GM12874 (cell line): ENCODE measurements at regions not wholly inside any gene's neighbourhood (a gene's known extent, or its start where the extent isn't known, plus 50 kb on each side); places are given as distances from the start of the nearest gene placed in this dataset.

Experiments used
- TF ChIP-seq, protein P1 (sequence below): IDR thresholded peaks from 2 replicates; pipeline ENCODE4 v1.5.1; 2011; ENCODE audit warnings: low read depth, mild to moderate bottlenecking, control low read depth, low read length, moderate library complexity; ENCODE audit not compliant: insufficient read depth

- TF ChIP-seq, protein P1, sequence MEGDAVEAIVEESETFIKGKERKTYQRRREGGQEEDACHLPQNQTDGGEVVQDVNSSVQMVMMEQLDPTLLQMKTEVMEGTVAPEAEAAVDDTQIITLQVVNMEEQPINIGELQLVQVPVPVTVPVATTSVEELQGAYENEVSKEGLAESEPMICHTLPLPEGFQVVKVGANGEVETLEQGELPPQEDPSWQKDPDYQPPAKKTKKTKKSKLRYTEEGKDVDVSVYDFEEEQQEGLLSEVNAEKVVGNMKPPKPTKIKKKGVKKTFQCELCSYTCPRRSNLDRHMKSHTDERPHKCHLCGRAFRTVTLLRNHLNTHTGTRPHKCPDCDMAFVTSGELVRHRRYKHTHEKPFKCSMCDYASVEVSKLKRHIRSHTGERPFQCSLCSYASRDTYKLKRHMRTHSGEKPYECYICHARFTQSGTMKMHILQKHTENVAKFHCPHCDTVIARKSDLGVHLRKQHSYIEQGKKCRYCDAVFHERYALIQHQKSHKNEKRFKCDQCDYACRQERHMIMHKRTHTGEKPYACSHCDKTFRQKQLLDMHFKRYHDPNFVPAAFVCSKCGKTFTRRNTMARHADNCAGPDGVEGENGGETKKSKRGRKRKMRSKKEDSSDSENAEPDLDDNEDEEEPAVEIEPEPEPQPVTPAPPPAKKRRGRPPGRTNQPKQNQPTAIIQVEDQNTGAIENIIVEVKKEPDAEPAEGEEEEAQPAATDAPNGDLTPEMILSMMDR, result no peak
Observed at GRCh38 chr6:47405273-47405672, 72.3 kb upstream of the CD2AP start.

- TF ChIP-seq, protein P1, result no peak
Observed at GRCh38 chr6:47407300-47408281, 70.0 kb upstream of the CD2AP start.

DNA sequence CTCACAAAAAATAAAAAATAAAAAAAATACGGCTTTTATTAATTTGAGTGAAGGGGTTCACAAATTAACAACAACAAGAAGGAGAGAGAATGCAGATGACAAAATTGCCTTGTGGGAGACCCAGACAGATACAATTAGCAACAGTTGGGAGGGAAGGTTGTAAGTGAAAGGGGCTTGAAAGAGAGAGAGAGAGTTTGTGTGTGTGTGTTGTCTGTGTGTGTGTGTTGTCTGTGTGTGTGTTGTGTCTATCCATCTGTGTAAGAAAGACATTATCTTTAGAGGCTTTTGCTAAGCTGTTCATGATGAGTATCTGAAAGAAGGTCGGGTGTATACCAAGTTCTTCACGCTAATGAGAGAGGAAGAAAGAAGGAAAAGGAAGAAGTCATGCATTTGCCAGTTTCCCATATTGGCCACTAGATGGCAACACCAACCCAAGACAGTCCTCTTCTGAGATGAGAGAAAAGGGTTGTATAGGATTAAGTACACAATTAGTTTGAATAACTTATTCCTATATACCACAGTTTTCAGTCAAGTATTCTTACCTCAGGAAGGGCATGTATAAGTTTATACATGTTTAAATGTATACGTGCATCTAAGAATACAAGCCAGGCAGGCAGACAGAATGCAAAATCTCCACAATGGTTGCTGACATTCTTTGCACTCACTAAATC, 63.7 kb upstream of the CD2AP start:
- TF ChIP-seq, protein P1, result peak; percentile 73

- TF ChIP-seq, protein P1, result no peak
Observed at GRCh38 chr6:47414423-47415167, 63.0 kb upstream of the CD2AP start.

DNA sequence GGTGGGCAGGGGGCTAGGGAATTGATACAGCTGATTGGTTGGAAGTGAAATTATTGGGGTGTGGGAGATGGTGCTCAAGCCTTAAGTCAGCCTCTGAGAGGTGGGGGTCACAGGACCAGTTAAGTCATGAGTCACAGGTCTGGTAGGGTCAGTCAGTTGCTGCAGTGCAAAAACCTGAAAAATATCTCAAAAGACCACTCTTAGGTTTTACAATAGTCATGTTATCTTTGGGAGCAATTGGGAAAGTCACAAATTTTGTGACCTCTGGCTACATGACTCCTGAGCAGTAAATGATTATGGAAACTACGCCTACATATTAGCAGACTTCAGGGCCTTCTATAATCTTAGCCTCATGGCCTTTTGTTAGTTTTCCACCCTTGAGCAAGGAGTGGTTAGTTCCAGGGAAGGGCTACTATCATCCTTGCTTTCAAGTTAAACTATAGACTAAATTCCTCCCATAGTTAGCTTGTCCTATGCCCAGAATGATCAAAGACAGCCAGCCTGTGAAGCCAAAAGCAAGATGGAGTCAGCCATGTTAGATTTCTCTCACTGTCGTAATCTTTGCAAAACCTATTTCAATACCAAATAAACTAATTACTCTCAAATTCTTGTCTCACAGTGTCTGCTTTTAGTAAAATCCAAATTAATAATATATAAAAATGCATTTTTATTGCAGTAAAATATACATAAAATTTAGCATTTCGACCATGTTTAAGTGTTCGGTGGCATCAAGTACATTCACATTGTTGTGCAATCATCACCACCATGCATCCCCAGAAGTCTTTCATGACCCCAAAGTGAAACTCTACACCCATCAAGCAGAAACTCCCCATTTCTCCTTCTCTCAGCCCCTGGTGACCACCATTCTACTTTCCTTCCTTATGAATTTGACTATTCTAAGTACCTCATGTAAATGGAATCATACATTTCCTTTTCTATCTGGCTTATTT, 60.9 kb upstream of the CD2AP start:
- TF ChIP-seq, protein P1, result no peak

- TF ChIP-seq, protein P1, result no peak
Observed at GRCh38 chr6:47419621-47420020, 58.0 kb upstream of the CD2AP start.
